ENCODE measurements at regions not wholly inside any gene's neighbourhood (a gene's known extent, or its start where the extent isn't known, plus 50 kb on each side); places are given as distances from the start of the nearest gene placed in this dataset.

DNA sequence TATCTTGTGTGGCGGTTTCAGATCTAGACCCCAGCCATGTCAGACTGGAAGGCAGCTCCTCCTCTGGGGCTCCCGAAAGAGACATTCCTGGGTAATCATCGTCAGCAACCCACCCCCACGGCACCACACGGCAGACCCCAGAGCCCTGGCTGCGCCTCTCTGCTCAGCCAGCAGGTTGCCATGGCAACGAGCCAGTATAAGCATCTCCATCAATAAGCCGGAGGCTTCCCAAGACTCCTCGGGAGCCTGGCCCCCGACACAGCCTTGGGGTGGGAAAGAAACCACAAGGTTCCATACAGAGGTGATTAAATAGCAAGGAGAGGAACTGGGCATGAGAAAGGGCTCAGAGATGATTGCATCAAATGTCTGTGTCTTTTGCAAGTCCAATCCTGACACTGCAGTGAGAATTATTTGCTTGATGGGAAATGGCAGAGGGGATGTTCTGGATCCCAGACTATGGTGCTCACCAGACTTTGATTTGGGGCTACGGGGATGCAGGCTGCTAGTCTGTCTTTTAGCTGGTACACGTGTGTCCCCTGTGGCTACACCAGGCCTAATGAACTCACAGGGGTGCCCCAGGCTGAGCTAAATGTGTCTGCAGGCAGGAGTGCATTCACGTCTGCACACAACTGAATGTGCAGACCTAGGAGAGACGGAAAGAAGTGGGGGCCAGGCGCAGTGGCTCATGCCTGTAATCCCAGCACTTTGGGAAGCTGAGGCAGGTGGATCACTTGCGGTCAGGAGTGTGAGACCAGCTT is 320.5 kb upstream of the TNRC6C start:
- no peak for DNase-seq (ENCODE audit: extremely low spot score, insufficient read length, low read depth)
- FAIRE-seq: no peak

DNA sequence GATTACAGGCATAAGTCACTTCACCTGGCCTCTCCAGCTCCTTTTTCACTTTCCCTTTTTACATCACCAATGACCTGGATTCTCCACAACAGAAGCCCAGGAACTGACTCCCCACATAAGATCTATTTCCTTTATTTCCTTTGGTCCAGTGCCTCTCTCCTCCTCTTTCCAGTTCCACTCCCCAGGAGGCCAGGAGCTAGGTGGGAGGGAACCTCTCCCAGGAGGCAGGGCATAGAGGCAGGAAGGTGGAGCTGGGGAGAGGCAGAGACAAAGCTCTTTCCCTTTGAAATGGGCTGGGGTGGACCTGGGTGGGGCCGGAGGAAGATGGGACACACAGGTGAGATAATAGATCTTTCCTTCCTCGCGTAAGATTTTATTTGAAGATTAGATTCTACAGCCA is 318.3 kb upstream of the TNRC6C start:
- no peak for FAIRE-seq
- no peak for DNase-seq (ENCODE audit: extremely low spot score, insufficient read length, low read depth)

DNA sequence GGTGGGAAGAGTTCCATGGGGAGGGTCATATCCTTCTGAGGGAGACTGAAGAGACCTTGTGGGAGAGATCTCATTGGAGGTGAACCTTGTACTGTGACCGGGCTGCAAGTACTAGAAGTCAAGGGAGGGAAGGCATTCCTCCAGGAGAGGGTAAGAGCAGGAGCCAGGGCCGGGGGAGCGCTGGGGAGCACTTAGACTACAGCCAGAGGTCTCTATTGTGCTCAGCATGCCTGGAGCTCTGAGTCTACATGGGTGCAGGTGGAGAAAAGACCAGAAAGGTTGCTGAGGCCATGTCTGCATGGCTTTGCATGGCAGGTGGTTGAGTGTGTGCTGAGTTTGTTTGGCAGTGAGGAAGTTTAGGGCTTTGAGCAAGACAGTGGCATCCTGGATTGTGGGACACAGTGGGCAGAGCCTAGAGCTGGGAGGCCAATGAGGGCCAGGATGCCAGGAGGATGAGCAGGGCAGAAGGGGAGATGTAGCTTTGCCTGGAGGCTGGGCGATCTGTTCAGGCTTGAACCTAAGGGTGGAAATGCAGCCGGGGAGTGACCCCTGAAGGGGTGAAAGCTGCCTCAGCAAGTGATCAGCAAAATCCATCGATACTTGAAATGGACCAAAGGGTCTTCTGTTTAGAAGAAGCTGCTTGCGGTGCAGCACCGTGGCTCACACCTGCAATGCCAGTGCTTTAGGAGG is 317.4 kb upstream of the TNRC6C start:
- FAIRE-seq (no peak), DNase-seq (ENCODE audit: extremely low spot score, insufficient read length, low read depth) (no peak)

DNA sequence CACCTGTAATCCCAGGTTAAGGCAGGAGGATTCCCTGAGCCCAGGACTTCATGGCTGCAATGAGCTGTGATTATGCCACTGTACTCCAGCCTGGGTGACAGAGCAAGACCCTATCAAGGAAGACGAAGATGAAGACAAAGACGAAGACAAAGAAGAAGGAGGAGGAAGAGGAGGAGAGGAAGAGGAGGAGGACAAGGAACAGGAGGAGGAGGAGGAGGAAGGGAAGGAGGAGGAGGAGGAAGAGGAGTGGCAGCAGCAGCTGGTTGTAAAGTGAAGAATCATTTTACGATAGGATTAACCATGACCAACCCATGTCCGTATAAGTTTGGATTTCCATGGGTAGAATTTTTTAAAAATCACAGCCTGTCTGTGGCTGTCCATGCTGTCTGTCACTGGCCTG is 316.8 kb upstream of the TNRC6C start:
- FAIRE-seq: no peak
- DNase-seq (ENCODE audit: extremely low spot score, insufficient read length, low read depth): no peak

DNA sequence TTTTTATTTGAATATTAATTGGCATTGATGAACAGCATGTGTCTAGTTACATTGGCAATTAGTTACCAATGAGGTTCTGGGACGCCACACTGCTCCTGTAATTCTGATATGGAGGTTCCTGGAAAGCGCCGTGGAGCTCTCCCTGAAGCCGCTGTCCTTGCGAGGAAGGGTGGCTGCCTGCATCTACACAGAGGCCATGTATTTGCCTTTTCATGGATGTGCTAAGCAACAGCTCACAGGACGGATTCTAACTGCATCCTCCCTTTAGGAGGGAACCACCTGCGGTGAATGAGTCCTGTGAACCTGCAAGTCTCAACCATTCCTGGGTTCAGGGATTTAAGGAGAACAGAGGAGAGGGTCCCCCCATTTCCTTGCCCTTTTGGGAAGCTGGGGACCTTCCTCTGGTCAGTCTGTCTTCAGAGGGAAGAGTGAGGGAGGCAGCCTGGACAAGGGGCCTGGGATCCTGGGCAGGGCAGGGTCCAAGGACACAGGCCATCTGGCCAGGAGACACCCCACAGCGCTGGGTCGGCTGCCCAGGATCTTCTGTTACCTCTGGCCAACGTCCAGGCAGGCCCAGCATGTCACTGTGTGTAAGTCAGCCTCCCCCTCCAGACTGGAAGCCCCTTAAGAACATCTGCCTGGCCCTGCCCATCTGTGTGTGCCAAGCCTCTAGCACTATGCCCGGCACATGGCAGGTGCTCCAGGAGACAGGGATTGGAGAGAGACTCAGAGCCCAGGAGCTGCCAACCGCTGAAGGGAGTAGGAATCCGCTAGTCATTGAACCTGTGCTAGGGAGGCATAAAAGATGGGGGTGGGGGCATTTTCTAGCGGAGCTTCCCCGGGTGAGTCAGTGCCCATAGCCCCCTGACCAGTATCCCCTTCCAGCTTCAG is 314.1 kb upstream of the TNRC6C start:
- FAIRE-seq (no peak), DNase-seq (ENCODE audit: extremely low spot score, insufficient read length, low read depth) (no peak)

DNA sequence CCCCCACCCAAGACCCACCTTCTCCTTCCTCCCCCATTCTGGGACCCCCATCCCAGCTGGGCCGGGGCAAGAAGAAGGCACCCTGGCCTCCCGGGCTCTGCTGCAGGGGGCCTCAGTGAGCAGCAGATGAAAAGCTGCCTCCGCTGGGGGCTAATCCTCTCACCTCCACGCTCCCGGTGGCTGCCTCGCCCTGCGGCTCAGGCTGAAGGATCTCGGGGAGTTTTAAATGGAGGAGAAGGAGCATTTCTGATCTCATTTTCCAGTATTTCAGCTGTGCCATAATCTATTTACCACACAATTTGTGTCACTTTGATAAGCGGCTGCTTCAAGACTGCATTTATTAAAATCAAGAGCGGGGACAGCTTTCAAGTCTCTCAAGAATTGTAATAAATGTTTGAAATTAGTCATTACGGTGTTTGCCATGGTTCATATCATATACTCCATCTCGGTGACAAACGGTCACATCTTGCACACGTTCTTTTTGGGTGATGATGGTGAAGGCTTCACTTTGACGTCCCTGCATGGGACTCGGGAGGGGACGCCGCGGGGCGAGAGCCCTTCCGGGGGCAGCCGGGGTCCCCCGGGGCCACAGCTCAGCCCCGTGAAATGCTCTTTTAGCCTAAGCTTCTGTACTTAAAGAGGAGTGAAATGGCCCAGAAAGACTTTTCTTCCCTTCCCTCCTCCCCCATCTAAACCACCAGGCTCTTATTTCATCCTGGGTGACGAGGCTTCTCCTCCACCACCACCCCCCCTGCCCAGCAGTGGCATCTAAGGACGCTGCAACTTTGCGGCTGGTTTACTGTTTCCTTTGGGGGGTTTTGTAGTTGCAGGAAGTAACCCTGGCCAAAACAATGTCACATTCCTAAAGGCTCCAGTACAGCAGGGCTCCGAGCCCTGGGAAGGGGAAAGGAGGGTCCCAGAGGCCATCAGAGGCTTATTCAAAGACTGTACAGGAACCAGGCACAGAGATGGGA is 313.1 kb upstream of the TNRC6C start:
- DNase-seq (ENCODE audit: extremely low spot score, insufficient read length, low read depth) (no peak), FAIRE-seq (no peak)

DNA sequence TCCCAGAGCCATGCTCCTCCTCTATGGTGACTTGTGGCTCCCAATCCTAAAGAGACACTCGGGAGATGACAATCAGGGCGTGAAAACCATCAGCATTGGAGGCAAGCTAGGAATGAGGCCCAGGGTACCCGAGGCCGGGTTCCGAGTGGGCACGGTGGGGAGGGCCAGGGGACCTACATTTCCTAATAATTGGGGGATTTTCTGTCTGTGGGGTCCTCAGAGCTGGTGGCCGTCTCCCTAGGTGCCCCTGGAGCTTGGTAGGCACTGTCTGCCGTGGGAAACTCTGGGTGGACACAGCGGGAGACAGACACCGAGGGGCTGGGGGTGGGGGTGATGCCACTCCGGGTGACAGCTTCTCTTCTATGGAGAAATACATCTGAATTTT is 312.5 kb upstream of the TNRC6C start:
- no peak for FAIRE-seq
- no peak for DNase-seq (ENCODE audit: extremely low spot score, insufficient read length, low read depth)

DNA sequence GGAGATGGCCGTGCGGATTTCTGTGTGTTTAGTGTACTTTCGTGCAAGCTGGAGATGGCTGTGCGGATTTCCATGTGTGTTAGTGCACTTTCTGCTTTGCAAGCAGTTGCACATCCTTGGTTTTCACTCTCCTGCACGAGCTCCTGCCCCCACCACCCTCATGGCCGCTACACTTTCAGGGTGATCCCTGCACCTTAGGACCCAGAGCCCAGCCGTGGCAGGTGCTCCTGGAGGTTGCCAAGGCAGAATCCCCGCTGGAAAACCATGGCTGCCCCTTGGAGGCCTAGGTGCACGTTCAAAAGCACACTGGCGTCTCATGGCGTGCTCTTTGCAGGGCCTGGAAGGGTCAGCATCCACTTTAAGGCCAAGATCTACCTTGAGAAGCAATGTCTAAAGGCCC is 311.0 kb upstream of the TNRC6C start:
- FAIRE-seq (no peak), DNase-seq (ENCODE audit: extremely low spot score, insufficient read length, low read depth) (no peak)

DNA sequence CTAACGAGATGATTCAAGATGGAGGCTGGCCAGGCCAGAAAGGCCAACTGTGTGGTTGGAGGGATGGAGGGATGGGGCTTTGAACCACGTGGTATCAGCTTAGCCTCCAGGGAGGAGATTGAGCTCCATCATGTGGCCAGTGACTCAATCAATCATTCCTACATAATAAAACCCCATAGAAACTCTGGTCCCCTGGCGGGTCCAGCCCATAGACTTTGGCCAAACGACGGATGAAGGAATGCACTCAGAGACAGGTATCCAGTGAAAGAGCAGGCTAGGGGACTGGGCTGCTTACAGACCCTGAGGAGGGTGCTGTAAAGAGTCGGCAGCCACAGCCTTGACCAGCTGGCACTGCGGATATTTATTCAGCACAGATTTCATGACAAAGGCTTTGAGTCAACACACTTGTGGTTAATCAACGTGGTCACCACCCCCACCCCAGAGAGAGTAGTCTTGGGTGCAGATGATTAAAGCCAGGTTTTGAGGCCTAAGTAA is 308.7 kb upstream of the TNRC6C start:
- DNase-seq (ENCODE audit: extremely low spot score, insufficient read length, low read depth) (no peak), FAIRE-seq (no peak)

DNA sequence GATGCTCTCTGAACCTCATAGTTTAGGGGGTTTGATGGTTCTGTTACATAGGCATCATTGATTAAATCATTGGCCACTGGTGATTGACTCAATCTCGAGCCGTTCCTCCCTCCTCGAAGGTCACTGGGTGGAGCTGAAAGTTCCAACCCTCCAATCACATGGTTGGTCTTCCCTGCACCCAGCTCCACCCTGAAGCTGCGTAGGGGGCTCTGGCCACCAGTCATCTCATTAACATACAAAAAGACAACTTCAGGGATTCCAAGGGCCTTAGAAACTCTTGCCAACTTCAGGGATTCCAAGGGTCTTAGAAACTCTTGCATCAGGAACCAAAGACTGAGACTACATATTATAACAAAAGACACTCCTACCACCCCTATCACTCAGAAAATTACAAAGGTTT is 306.5 kb upstream of the TNRC6C start:
- DNase-seq (ENCODE audit: extremely low spot score, insufficient read length, low read depth): no peak
- no peak for FAIRE-seq

DNA sequence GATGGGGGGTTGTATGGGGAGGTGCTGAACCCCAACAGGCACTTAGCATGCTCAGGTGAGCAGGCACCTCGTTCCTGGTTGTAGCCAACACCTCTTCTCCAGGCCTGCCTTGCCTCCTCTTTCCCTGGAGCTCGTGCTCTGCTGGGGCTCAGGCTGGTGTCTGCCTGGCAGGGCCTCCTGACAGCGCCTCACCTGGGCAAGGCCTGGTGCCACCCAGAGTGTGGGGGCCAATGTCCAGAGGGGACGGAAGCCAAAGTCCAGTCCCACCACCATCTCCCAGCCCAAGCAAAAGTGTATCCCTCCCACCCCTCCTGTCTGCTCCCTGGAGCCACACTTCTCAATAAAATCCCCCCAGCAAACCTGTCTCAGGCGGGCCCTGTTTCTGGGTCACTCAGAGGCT is 304.2 kb upstream of the TNRC6C start:
- no peak for DNase-seq (ENCODE audit: extremely low spot score, insufficient read length, low read depth)
- no peak for FAIRE-seq

DNA sequence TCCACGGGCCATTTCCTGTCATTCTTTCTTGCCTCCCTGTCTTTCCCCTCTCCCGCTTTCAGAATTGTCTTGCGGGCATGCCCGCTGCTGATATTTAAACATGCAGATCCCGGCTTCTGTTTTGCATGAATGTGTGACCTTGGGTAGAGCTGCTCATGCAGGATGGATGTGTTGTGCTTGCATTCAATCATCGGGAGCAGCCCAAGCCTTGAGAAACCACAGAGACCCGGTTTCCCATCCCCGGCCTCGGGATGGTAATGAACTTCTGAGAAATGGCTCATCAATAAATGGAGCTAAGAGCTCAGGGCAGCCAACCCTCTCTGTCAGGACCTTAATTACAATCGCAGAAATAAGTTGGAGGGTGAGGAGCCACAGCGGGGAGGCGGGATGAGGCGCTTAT is 303.7 kb upstream of the TNRC6C start:
- FAIRE-seq: no peak
- DNase-seq (ENCODE audit: extremely low spot score, insufficient read length, low read depth): no peak

DNA sequence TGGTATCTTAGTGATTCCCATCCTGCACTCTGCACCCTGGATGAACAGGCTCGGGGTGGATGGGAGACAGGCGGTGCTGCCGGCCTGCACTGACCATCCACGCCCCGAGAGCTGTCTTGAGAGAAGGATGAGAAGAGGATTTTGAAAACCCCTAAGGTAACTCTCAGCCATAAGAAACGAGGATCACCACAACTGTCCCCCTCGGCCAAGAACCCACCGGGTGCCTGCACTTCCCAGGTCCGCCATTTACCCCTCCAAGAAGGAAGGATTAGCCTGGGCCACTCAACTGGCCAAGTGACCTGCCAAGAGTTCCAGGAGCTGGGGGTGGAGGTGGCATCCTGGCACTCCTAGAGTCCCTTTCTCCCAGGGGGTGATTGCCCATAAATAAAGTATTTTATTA is 302.4 kb upstream of the TNRC6C start:
- DNase-seq (ENCODE audit: extremely low spot score, insufficient read length, low read depth) (no peak), FAIRE-seq (no peak)

DNA sequence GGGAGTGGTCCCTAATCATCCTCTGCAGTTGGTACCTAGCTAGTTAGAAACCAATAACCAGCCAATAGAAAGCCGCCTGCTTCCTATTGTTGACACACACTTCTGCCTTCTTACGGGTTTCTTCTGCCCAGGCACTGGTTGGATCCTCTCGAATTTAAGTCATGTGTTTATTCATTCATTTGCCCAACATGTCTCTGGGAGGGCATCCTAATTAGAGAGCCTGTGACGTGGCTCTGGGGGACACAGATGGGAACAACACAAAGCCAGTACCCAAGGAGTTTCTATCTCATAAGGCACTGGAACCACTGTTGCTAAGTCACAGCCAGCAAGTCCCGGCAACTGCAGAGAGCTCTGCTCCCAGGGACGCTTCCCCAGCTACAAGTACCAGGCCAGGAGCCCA is 300.7 kb upstream of the TNRC6C start:
- DNase-seq (ENCODE audit: extremely low spot score, insufficient read length, low read depth) (no peak), FAIRE-seq (no peak)

DNA sequence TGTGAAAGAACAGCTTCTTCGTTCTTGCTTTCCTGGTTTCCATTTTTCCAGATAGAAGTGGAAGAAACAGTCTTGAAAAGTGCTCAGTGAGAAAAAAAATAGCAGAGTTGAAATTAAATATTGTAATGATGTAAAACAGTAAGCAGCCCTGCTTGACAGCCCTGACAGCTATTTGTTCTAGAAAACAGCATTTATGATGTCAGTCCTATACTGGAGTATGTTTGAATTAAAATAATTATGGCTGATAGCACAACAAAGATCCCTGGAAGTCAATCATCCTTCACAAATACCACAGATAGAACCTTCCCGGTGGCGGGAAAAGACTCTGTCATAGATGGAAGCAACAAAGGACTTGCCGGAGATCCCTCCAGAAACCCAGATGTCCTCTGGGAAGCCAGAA is 298.0 kb upstream of the TNRC6C start:
- no peak for FAIRE-seq
- no peak for DNase-seq (ENCODE audit: extremely low spot score, insufficient read length, low read depth)

DNA sequence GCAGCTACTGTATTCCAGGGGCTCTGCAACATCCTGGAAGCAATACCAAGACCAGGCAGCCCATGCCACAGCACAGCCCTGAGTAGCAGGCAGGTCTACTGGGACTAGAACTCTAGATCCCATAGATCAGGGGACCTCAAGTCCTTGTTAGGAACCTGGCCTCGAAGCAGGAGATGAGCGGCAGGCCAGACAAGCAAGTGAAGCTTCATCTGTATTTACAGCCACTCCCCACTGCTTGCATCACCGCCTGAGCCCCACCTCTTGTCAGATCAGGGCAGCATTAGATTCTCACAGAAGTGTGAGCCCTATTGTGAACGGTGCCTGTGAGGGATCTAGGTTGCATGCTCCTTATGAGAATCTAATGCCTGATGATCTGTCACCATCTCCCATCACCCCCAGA is 295.7 kb upstream of the TNRC6C start:
- no peak for FAIRE-seq
- no peak for DNase-seq (ENCODE audit: extremely low spot score, insufficient read length, low read depth)

DNA sequence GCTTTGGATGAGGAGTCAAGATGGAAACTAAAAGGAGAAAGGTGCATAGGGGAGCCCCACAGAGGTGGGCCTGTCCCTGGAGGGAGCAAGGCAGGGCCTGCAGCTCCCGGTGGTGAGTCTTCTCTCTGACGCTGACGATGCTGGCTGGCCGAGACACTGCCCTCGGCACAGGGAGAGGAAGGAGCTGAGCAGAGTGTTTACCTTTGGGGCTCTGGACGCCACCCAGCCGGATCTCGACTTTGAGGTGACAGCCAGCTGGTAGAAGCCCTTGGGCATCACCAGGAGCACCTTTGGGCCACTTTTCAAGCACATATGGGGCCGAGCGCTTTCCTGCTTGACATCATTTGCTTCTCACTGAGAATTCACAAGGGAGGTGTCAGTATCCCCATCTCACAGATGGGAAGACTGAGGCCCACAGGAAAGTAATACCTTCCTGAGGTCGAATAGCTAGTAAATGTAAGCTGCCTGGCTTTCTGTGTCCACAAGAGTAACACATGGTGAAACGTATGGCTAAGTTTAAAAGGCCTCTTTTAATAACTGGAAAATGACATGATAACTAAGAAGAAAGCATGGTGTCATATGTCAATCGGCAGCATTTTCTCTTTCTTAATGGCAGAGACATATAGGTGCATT is 294.3 kb upstream of the TNRC6C start:
- DNase-seq (ENCODE audit: extremely low spot score, insufficient read length, low read depth): no peak
- FAIRE-seq: no peak

DNA sequence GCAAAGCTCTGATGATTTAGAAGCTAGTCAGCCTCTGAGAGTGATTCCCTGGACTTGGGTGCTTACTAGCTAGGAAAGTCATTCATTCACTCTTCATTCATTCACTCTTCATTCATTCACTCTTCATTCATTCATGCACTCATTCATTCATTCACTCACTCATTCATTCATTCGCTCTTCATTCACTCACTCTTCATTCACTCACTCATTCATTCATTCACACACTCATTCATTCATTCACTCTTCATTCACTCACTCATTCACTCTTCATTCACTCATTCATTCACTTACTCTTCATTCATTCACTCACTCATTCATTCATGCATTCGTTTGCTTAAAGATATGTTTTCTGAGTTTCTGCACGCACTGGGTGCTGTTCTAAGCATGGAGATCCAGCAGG is 292.7 kb upstream of the TNRC6C start:
- FAIRE-seq: no peak
- no peak for DNase-seq (ENCODE audit: extremely low spot score, insufficient read length, low read depth)

DNA sequence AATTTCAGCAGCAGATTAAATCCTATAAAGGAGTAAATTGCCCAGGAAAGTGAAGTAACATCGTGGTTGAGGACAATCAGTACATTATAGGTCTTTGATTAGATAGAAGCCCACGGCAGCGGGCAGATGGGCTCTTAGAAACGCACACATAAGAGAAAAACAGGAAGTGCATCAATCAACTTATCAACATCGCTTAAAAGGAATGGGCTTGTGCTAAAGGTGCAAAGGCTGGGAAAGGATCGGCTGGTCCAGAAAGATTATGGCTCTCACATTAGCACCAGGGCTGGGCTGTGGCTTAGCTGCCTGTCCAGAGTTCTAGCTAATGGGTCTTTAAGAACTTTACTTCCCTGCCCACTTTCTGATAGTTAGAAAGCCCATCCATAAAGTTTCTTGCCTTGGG is 292.0 kb upstream of the TNRC6C start:
- FAIRE-seq (no peak), DNase-seq (ENCODE audit: extremely low spot score, insufficient read length, low read depth) (no peak)
